B cell (primary cell): ENCODE measurements at regions not wholly inside any gene's neighbourhood (a gene's known extent, or its start where the extent isn't known, plus 50 kb on each side); places are given as distances from the start of the nearest gene placed in this dataset.

Experiments
- ATAC-seq: fragments of 200-7000 bp; cut with Tn5 transposase; one replicate; pipeline ENCODE4 v1.10.0; 2021; ENCODE audit warnings: low read depth, mild to moderate bottlenecking, moderate number of reproducible peaks, moderate library complexity
- CTCF ChIA-PET: fragments of 350-600 bp; sonication (Branson Sonifier 250); formaldehyde crosslinking; loops from one replicate; lab custom pipeline; 2021; ENCODE audit warnings: antibody characterized with exemption, inconsistent platforms; lab: Charles Lee
- POLR2A ChIA-PET: fragments of 350-600 bp; sonication (Branson Sonifier 250); formaldehyde crosslinking; loops from one replicate; lab custom pipeline; 2021; ENCODE audit warnings: antibody characterized with exemption; lab: Charles Lee
- DNase-seq: peaks from one replicate; pipeline ENCODE4 v3.0.0; 2013
- H2AFZ ChIP-seq: 2 replicates; pipeline ENCODE4 v1.6.1; 2012; ENCODE audit warnings: mild to moderate bottlenecking, low read depth, low read length; ENCODE audit not compliant: insufficient read depth, poor library complexity, severe bottlenecking
- H3K27ac ChIP-seq, 2 donors: 1 replicate in 1 of 2; 2 replicates in 1 of 2; pipeline ENCODE4 v1.5.1; 2012 to 2013; ENCODE audit warnings: low read length in 2 of 2, mild to moderate bottlenecking in 2 of 2, moderate library complexity in 1 of 2
- H3K27me3 ChIP-seq, 4 experiments: fragments of 200-600 bp in 1 of 4; sonication (generic) in 1 of 4; replicated peaks in 1 of 4; 1 replicate in 2 of 4; 2 replicates in 2 of 4; pipeline versions ENCODE4 v1.6.1 to v1.7.0; 2013 to 2016; ENCODE audit warnings: low read length in 3 of 4, mild to moderate bottlenecking in 2 of 4, mixed read lengths in 1 of 4, moderate library complexity in 1 of 4; ENCODE audit not compliant: insufficient read depth in 4 of 4, control insufficient read depth in 3 of 4; ENCODE audit errors: control extremely low read depth in 1 of 4
- H3K36me3 ChIP-seq, 2 experiments: replicated peaks in 1 of 2; 1 replicate in 1 of 2; 2 replicates in 1 of 2; pipeline versions ENCODE4 v1.6.1 to v1.7.1; 2013; ENCODE audit warnings: low read length in 1 of 2; ENCODE audit not compliant: insufficient read depth in 2 of 2, control insufficient read depth in 1 of 2; ENCODE audit errors: control extremely low read depth in 1 of 2, extremely low read depth in 1 of 2
- H3K4me1 ChIP-seq, 2 donors: fragments of 200-600 bp in 1 of 2; sonication (generic) in 1 of 2; 1 replicate in 1 of 2; 2 replicates in 1 of 2; pipeline versions ENCODE4 v1.5.1 to v1.6.1; 2013 to 2017; ENCODE audit warnings: low read length in 2 of 2; ENCODE audit not compliant: control insufficient read depth in 2 of 2, insufficient read depth in 2 of 2
- H3K4me2 ChIP-seq: replicated peaks from 2 replicates; pipeline ENCODE3; 2012; ENCODE audit warnings: mild to moderate bottlenecking, low read depth, low read length; ENCODE audit not compliant: poor library complexity, severe bottlenecking
- H3K4me3 ChIP-seq, 5 experiments: fragments of 200-600 bp in 1 of 5; sonication (generic) in 1 of 5; 1 replicate in 3 of 5; 2 replicates in 2 of 5; pipeline versions ENCODE4 v1.5.1 to v1.7.0; 2011 to 2016; ENCODE audit warnings: low read length in 4 of 5, mild to moderate bottlenecking in 4 of 5, low read depth in 2 of 5, control low read depth in 1 of 5, moderate library complexity in 1 of 5; ENCODE audit not compliant: insufficient read depth in 1 of 5; ENCODE audit errors: control extremely low read depth in 1 of 5, extremely low read depth in 1 of 5
- H3K79me2 ChIP-seq: fragments of 200-600 bp; sonication (generic); one replicate; pipeline ENCODE4 v1.6.0; 2016; ENCODE audit warnings: low read length; ENCODE audit not compliant: control insufficient read depth, insufficient read depth
- H3K9ac ChIP-seq: fragments of 200-600 bp; sonication (generic); 2 replicates; pipeline ENCODE4 v1.6.1; 2017; ENCODE audit warnings: mild to moderate bottlenecking, low read length, moderate library complexity
- H3K9me3 ChIP-seq, 3 donors: one replicate each; pipeline versions ENCODE4 v1.6.1 to v1.7.1; 2013; ENCODE audit warnings: low read length in 2 of 3; ENCODE audit not compliant: control insufficient read depth in 2 of 3, insufficient read depth in 1 of 3; ENCODE audit errors: control extremely low read depth in 1 of 3
- H4K20me1 ChIP-seq: 2 replicates; pipeline ENCODE4 v1.6.0; 2012; ENCODE audit warnings: mild to moderate bottlenecking, low read length; ENCODE audit not compliant: insufficient read depth, control insufficient read depth, poor library complexity, severe bottlenecking
- H3K27ac Mint-ChIP-seq: one replicate; pipeline ENCODE4 v1.8.0; 2021; ENCODE audit warnings: mixed read lengths
- H3K27me3 Mint-ChIP-seq: one replicate; pipeline ENCODE4 v1.8.0; 2021; ENCODE audit warnings: mixed read lengths
- H3K4me1 Mint-ChIP-seq: one replicate; pipeline ENCODE4 v1.8.0; 2021; ENCODE audit warnings: mixed read lengths
- H3K4me3 Mint-ChIP-seq: one replicate; pipeline ENCODE4 v1.8.0; 2021; ENCODE audit warnings: mixed read lengths
- H3K9me3 Mint-ChIP-seq: one replicate; pipeline ENCODE4 v1.8.0; 2022; ENCODE audit warnings: mixed read lengths; ENCODE audit not compliant: insufficient read depth
- EZH2 ChIP-seq: IDR thresholded peaks from 2 replicates; pipeline ENCODE4 v1.6.1; 2012; ENCODE audit warnings: borderline replicate concordance, low read depth, mild to moderate bottlenecking, moderate library complexity, low read length; ENCODE audit not compliant: insufficient read depth, poor library complexity, severe bottlenecking
- WGBS: methylation state at CpG from one replicate; pipeline ENCODE4 v1.1.5; 2013; ENCODE audit warnings: missing lambda C conversion rate; ENCODE audit not compliant: insufficient coverage; 5-methylcytosine and 5-hydroxymethylcytosine counted together
- intact Hi-C: fragments of 100-400 bp; cut with micrococcal nuclease; formaldehyde crosslinking; loops from one replicate; pipeline ENCODE4 v1.10.0; 2022
- TF ChIP-seq, protein P1 (sequence below): fragments of 200-600 bp; IDR thresholded peaks from one replicate; pipeline ENCODE4 v1.8.0; 2022; ENCODE audit warnings: antibody characterized with exemption, mild to moderate bottlenecking

DNA sequence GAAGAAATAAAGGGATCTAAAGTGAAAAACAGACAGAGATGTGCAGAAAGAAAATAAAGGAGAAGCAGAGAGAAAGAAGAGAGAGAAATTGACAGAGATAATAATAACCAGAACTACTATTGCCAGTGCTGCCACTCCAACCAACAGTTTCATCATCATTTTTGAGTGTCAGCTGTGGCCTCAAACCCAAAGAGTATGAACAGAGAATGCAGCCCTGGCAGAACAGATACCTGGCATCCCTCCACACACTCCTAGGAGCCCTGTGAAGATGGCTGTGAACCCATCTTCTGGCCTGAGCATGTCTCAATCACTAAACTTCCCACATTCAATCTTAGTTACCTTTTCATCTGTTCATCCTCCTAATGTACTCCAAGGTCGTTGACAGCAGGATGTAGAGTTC, 385.8 kb upstream of the NFIA start:
- H3K79me2 ChIP-seq, result no peaks in the 10 kb centered on the region
- H3K27me3 ChIP-seq, result no peaks in the 10 kb centered on the region
- Mint-ChIP-seq H3K4me3 (no peak overlapping the region), H3K9me3 (no peaks in the 10 kb centered on the region), H3K4me1 (no peaks in the 10 kb centered on the region), H3K27ac (no peak overlapping the region), H3K27me3 (no peaks in the 10 kb centered on the region)
- no peak for DNase-seq
- CTCF ChIA-PET, result no interaction called here
- no peak overlapping the region for H3K4me3 ChIP-seq
- H3K9me3 ChIP-seq, result peaks cover 0 to 3% (median 0%) of the 10 kb centered on the region in 3 donors
- no peaks in the 10 kb centered on the region for H4K20me1 ChIP-seq
- ATAC-seq, result no peak
- no peak overlapping the region for H2AFZ ChIP-seq
- no peaks in the 10 kb centered on the region for H3K36me3 ChIP-seq
- no peak for TF ChIP-seq EZH2
- no CpG with 5 or more reads among the region's 1 CpG for WGBS
- intact Hi-C loops, result no loop called here
- H3K27ac ChIP-seq, result no peak overlapping the region
- H3K4me1 ChIP-seq, result no peaks in the 10 kb centered on the region
- POLR2A ChIA-PET, result no interaction called here
- H3K9ac ChIP-seq, result no peak overlapping the region
- H3K4me2 ChIP-seq, result no peak overlapping the region

DNA sequence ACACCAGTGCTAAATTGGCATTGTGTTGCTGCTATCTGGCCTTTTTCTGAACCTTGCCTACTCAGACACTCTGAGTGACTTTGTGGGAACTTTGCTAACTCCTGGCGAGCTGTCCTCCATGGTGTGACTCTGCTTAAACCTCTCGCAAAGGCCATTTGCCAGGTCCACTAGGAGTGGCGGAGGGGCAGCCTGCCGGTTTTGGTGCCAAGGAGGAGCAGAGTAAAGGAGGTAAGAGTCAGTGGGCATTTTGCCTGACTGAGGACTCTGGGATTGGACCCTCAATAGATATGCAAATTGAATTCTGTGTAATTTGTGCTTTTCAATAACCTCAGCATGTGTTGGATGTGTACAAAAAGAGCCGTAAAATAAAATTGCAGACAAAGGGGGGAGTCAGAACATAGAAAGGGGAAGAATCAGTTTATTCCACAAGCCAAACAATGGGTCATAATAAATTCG, 386.6 kb upstream of the NFIA start:
- H3K9ac ChIP-seq, result no peak overlapping the region
- H3K9me3 Mint-ChIP-seq, result no peaks in the 10 kb centered on the region
- no peak overlapping the region for H3K4me3 ChIP-seq
- no peaks in the 10 kb centered on the region for H3K79me2 ChIP-seq
- H3K9me3 ChIP-seq, result peaks cover 0 to 3% (median 0%) of the 10 kb centered on the region in 3 donors
- intact Hi-C loops, result no loop called here
- H3K4me3 Mint-ChIP-seq, result no peak overlapping the region
- no peaks in the 10 kb centered on the region for H3K36me3 ChIP-seq
- H3K27me3 Mint-ChIP-seq, result no peaks in the 10 kb centered on the region
- H3K4me2 ChIP-seq, result no peak overlapping the region
- no peak for ATAC-seq
- no peak overlapping the region for H3K27ac ChIP-seq
- H3K4me1 Mint-ChIP-seq, result no peaks in the 10 kb centered on the region
- no peaks in the 10 kb centered on the region for H3K4me1 ChIP-seq
- 86% methylated on average over 4 of the region's 6 CpGs for WGBS
- no peak overlapping the region for H2AFZ ChIP-seq
- no peaks in the 10 kb centered on the region for H3K27me3 ChIP-seq
- no peak for TF ChIP-seq EZH2
- TF ChIP-seq, protein P1, sequence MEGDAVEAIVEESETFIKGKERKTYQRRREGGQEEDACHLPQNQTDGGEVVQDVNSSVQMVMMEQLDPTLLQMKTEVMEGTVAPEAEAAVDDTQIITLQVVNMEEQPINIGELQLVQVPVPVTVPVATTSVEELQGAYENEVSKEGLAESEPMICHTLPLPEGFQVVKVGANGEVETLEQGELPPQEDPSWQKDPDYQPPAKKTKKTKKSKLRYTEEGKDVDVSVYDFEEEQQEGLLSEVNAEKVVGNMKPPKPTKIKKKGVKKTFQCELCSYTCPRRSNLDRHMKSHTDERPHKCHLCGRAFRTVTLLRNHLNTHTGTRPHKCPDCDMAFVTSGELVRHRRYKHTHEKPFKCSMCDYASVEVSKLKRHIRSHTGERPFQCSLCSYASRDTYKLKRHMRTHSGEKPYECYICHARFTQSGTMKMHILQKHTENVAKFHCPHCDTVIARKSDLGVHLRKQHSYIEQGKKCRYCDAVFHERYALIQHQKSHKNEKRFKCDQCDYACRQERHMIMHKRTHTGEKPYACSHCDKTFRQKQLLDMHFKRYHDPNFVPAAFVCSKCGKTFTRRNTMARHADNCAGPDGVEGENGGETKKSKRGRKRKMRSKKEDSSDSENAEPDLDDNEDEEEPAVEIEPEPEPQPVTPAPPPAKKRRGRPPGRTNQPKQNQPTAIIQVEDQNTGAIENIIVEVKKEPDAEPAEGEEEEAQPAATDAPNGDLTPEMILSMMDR, result no peak
- CTCF ChIA-PET, result no interaction called here
- no peak overlapping the region for H3K27ac Mint-ChIP-seq
- POLR2A ChIA-PET, result no interaction called here
- H4K20me1 ChIP-seq, result no peaks in the 10 kb centered on the region
- DNase-seq, result no peak
